A549 (cell line): ENCODE measurements at regions not wholly inside any gene's neighbourhood (a gene's known extent, or its start where the extent isn't known, plus 50 kb on each side); places are given as distances from the start of the nearest gene placed in this dataset.

Experiments
- ATAC-seq, 2 experiments: fragments of 200-7000 bp in 1 of 2; fragments of >200 bp in 1 of 2; cut with Nextera tagmentation in 1 of 2; cut with Tn5 transposase in 1 of 2; 3 replicates each; pipeline versions ENCODE4 v1.8.0 to v1.9.1; 2018 to 2020; ENCODE audit warnings: mild to moderate bottlenecking in 1 of 2, moderate library complexity in 1 of 2
- CTCF ChIA-PET: fragments of 300-600 bp; sonication (Branson Sonifier 250); formaldehyde crosslinking; extraction: SDS; loops from one replicate; lab custom pipeline; 2021; ENCODE audit warnings: antibody characterized with exemption, inconsistent platforms; lab: Yijun Ruan, JAX
- POLR2A ChIA-PET: fragments of 350-600 bp; formaldehyde crosslinking; extraction: SDS; loops from one replicate; lab custom pipeline; 2021; ENCODE audit warnings: antibody characterized with exemption, inconsistent platforms; lab: Yijun Ruan, JAX
- DNase-seq, 2 experiments: peaks; one replicate each; pipeline versions ENCODE4 v3.0.0 to v3.0.0-alpha.2; 2011 to 2016; ENCODE audit warnings: low read depth in 1 of 2, low spot score in 1 of 2
- FAIRE-seq: peaks from 2 replicates; lab custom pipeline; 2011; peaks lifted over from hg19 to GRCh38; lab: Jason Lieb, UNC
- H3K27ac ChIP-seq, 2 experiments: fragments of >200 bp; sonication (Bioruptor Twin); formaldehyde crosslinking; 3 replicates each; pipeline ENCODE4 v1.5.1; 2016 to 2017
- H3K4me1 ChIP-seq: fragments of >200 bp; sonication (Bioruptor Twin); formaldehyde crosslinking; 3 replicates; pipeline ENCODE4 v1.6.1; 2016
- H3K4me2 ChIP-seq: fragments of >200 bp; sonication (Bioruptor Twin); formaldehyde crosslinking; 3 replicates; pipeline ENCODE4 v1.6.1; 2016
- H3K4me3 ChIP-seq: fragments of >200 bp; sonication (Bioruptor Twin); formaldehyde crosslinking; 3 replicates; pipeline ENCODE4 v1.5.1; 2016
- H3K9me3 ChIP-seq: fragments of >200 bp; sonication (Bioruptor Twin); formaldehyde crosslinking; 3 replicates; pipeline ENCODE4 v1.6.1; 2016
- BCL3 ChIP-seq: fragments of >200 bp; sonication (Bioruptor Twin); formaldehyde crosslinking; IDR thresholded peaks from 3 replicates; pipeline ENCODE4 v1.6.1; 2016
- BHLHE40 ChIP-seq: IDR thresholded peaks from 2 replicates; pipeline ENCODE4 v1.6.1; 2012; ENCODE audit warnings: low read depth, low read length, inconsistent platforms
- CBX2 ChIP-seq: fragments of 200-600 bp; sonication (generic); IDR thresholded peaks from 2 replicates; pipeline ENCODE4 v1.6.1; 2016; ENCODE audit warnings: low read depth, mild to moderate bottlenecking, borderline replicate concordance
- CBX8 ChIP-seq: fragments of 200-600 bp; sonication (generic); IDR thresholded peaks from 2 replicates; pipeline ENCODE4 v1.6.1; 2016
- CEBPB ChIP-seq, 2 experiments: fragments of >200 bp in 1 of 2; sonication (Bioruptor Twin) in 1 of 2; formaldehyde crosslinking in 1 of 2; IDR thresholded peaks; 2 replicates each; pipeline ENCODE4 v1.6.1; 2012 to 2016
- EP300 ChIP-seq, 2 experiments: fragments of >200 bp; sonication (Bioruptor Twin); formaldehyde crosslinking; IDR thresholded peaks; 2 replicates in 1 of 2; 3 replicates in 1 of 2; pipeline ENCODE4 v1.6.1; 2016 to 2017
- FOSL2 ChIP-seq, 2 experiments: fragments of 450-650 bp in 1 of 2; fragments of >200 bp in 1 of 2; sonication (Bioruptor Twin) in 1 of 2; formaldehyde crosslinking; IDR thresholded peaks; 2 replicates each; pipeline versions ENCODE4 v1.5.0 to v1.6.1; 2016 to 2020; ENCODE audit warnings: mild to moderate bottlenecking in 1 of 2, moderate library complexity in 1 of 2
- GATA3 ChIP-seq: IDR thresholded peaks from 2 replicates; pipeline ENCODE4 v1.6.1; 2012; ENCODE audit warnings: borderline replicate concordance
- HEYL ChIP-seq: fragments of 250-450 bp; sonication (Bioruptor Pico); IDR thresholded peaks from 2 replicates; pipeline ENCODE4 v1.8.0; 2021; ENCODE audit warnings: mild to moderate bottlenecking, moderate library complexity
- HMGXB4 ChIP-seq: fragments of 250-450 bp; sonication (Bioruptor Pico); IDR thresholded peaks from 2 replicates; pipeline ENCODE4 v1.5.0; 2021; ENCODE audit warnings: mild to moderate bottlenecking, moderate library complexity, borderline replicate concordance
- HOXA7 ChIP-seq: fragments of 250-450 bp; sonication (Bioruptor Pico); IDR thresholded peaks from 2 replicates; pipeline ENCODE4 v1.5.0; 2020; ENCODE audit warnings: mild to moderate bottlenecking, moderate library complexity
- HOXB13 ChIP-seq: fragments of 250-450 bp; sonication (Bioruptor Pico); IDR thresholded peaks from 2 replicates; pipeline ENCODE4 v1.5.0; 2020; ENCODE audit warnings: low read depth, mild to moderate bottlenecking, moderate library complexity
- HOXB5 ChIP-seq: fragments of 250-450 bp; sonication (Bioruptor Pico); IDR thresholded peaks from 2 replicates; pipeline ENCODE4 v1.5.0; 2020; ENCODE audit warnings: mild to moderate bottlenecking, moderate library complexity
- JUN ChIP-seq, 2 experiments: fragments of >200 bp; sonication (Bioruptor Twin); formaldehyde crosslinking; IDR thresholded peaks; 2 replicates in 1 of 2; 3 replicates in 1 of 2; pipeline ENCODE4 v1.6.1; 2016 to 2017
- JUNB ChIP-seq: fragments of >200 bp; sonication (Bioruptor Twin); formaldehyde crosslinking; IDR thresholded peaks from 2 replicates; pipeline ENCODE4 v1.6.1; 2016
- POLR2A ChIP-seq: IDR thresholded peaks from 2 replicates; pipeline ENCODE4 v1.6.1; 2012; ENCODE audit warnings: mild to moderate bottlenecking, low read length
- RFX5 ChIP-seq: fragments of 450-650 bp; IDR thresholded peaks from 2 replicates; pipeline ENCODE4 v1.7.1; 2014; ENCODE audit warnings: antibody characterized with exemption, mild to moderate bottlenecking, moderate library complexity
- SMC3 ChIP-seq: fragments of >200 bp; sonication (Bioruptor Twin); formaldehyde crosslinking; IDR thresholded peaks from 3 replicates; pipeline ENCODE4 v1.6.1; 2018; ENCODE audit warnings: inconsistent platforms
- TFCP2L1 ChIP-seq: fragments of 250-450 bp; sonication (Bioruptor Pico); IDR thresholded peaks from 2 replicates; pipeline ENCODE4 v1.5.0; 2021; ENCODE audit warnings: mild to moderate bottlenecking
- WGBS: methylation state at CpG from one replicate; pipeline ENCODE4 v1.1.6; 2017; ENCODE audit errors: missing lambda C conversion rate; 5-methylcytosine and 5-hydroxymethylcytosine counted together
- TF ChIP-seq, protein P1 (sequence below): fragments of 200-600 bp; sonication (generic); IDR thresholded peaks from 2 replicates; pipeline ENCODE4 v1.6.1; 2016; ENCODE audit warnings: antibody characterized with exemption, mild to moderate bottlenecking, moderate library complexity
- TF ChIP-seq, protein P2 (sequence below): IDR thresholded peaks from 2 replicates; pipeline ENCODE4 v1.6.1; 2012
- TF ChIP-seq, protein P3 (sequence below): IDR thresholded peaks from 2 replicates; pipeline ENCODE4 v1.6.1; 2012
- TF ChIP-seq, protein P4 (sequence below): fragments of 250-450 bp; sonication (Bioruptor Pico); IDR thresholded peaks from 2 replicates; pipeline ENCODE4 v1.5.0; 2020; ENCODE audit warnings: low read depth, mild to moderate bottlenecking, moderate library complexity

- DNase-seq (no peak), FAIRE-seq (no peak), ATAC-seq (no peak)
- ChIA-PET CTCF (interaction anchor here (0.7 to 3.3 kb wide), 3 partner anchors 15 to 301 kb away, joined by 3 to 17 read pairs (median 3); no protein-coding TSS in a partner anchor), POLR2A (no interaction called here)
- Histone ChIP-seq H3K27ac (no peak overlapping the region), H3K4me2 (no peak overlapping the region), H3K9me3 (no peaks in the 10 kb centered on the region), H3K4me3 (no peak overlapping the region), H3K4me1 (no peaks in the 10 kb centered on the region)
- no peak for TF ChIP-seq GATA3
- TF ChIP-seq BHLHE40 = no peak
- no peak for TF ChIP-seq FOSL2 (IDR thresholded peaks at IDR 0.05)
- no peak for TF ChIP-seq FOSL2 (CRISPR knock-in tag; IDR thresholded peaks at IDR 0.05)
- no peak for TF ChIP-seq POLR2A
- TF ChIP-seq, protein P1, sequence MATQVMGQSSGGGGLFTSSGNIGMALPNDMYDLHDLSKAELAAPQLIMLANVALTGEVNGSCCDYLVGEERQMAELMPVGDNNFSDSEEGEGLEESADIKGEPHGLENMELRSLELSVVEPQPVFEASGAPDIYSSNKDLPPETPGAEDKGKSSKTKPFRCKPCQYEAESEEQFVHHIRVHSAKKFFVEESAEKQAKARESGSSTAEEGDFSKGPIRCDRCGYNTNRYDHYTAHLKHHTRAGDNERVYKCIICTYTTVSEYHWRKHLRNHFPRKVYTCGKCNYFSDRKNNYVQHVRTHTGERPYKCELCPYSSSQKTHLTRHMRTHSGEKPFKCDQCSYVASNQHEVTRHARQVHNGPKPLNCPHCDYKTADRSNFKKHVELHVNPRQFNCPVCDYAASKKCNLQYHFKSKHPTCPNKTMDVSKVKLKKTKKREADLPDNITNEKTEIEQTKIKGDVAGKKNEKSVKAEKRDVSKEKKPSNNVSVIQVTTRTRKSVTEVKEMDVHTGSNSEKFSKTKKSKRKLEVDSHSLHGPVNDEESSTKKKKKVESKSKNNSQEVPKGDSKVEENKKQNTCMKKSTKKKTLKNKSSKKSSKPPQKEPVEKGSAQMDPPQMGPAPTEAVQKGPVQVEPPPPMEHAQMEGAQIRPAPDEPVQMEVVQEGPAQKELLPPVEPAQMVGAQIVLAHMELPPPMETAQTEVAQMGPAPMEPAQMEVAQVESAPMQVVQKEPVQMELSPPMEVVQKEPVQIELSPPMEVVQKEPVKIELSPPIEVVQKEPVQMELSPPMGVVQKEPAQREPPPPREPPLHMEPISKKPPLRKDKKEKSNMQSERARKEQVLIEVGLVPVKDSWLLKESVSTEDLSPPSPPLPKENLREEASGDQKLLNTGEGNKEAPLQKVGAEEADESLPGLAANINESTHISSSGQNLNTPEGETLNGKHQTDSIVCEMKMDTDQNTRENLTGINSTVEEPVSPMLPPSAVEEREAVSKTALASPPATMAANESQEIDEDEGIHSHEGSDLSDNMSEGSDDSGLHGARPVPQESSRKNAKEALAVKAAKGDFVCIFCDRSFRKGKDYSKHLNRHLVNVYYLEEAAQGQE = no peak
- TF ChIP-seq, protein P2, sequence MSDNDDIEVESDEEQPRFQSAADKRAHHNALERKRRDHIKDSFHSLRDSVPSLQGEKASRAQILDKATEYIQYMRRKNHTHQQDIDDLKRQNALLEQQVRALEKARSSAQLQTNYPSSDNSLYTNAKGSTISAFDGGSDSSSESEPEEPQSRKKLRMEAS = no peak
- TF ChIP-seq EP300 (IDR thresholded peaks at IDR 0.05) = no peak
- no peak for TF ChIP-seq CEBPB (IDR thresholded peaks at IDR 0.05)
- TF ChIP-seq TFCP2L1 = no peak
- no peak for TF ChIP-seq HOXB5
- TF ChIP-seq, protein P3, sequence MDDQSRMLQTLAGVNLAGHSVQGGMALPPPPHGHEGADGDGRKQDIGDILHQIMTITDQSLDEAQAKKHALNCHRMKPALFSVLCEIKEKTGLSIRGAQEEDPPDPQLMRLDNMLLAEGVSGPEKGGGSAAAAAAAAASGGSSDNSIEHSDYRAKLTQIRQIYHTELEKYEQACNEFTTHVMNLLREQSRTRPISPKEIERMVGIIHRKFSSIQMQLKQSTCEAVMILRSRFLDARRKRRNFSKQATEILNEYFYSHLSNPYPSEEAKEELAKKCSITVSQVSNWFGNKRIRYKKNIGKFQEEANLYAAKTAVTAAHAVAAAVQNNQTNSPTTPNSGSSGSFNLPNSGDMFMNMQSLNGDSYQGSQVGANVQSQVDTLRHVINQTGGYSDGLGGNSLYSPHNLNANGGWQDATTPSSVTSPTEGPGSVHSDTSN = no peak
- TF ChIP-seq HOXA7 = no peak
- WGBS = 44% methylated on average over 5 of the region's 5 CpGs
Observed at GRCh38 chr20:9918348-9918747, 79.5 kb upstream of the PAK5 start.

GRCh38 chr20:9916761-9917160 is 77.9 kb upstream of the PAK5 start:
- no peaks in the 10 kb centered on the region for H3K4me1 ChIP-seq
- H3K4me2 ChIP-seq = no peak overlapping the region
- H3K27ac ChIP-seq = no peak overlapping the region
- H3K4me3 ChIP-seq = no peak overlapping the region
- TF ChIP-seq, protein P4, sequence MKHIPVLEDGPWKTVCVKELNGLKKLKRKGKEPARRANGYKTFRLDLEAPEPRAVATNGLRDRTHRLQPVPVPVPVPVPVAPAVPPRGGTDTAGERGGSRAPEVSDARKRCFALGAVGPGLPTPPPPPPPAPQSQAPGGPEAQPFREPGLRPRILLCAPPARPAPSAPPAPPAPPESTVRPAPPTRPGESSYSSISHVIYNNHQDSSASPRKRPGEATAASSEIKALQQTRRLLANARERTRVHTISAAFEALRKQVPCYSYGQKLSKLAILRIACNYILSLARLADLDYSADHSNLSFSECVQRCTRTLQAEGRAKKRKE (CRISPR knock-in tag) = no peak
- TF ChIP-seq HEYL (no peak), RFX5 (no peak), HOXB13 (CRISPR knock-in tag) (no peak), SMC3 (no peak), HMGXB4 (CRISPR knock-in tag) (no peak), CBX2 (no peak), CBX8 (no peak), EP300 (IDR thresholded peaks at IDR 0.05) (no peak), JUNB (no peak), JUN (IDR thresholded peaks at IDR 0.05) (no peak), TFCP2L1 (no peak), BCL3 (no peak)
- TF ChIP-seq, protein P3 = no peak
- ATAC-seq = no peak
- no peaks in the 10 kb centered on the region for H3K9me3 ChIP-seq
- CTCF ChIA-PET = interaction anchor here (1.2 to 3.3 kb wide), 4 partner anchors 173 to 509 kb away, joined by 3 to 17 read pairs (median 4); no protein-coding TSS in a partner anchor
- no peak for DNase-seq
- no peak for FAIRE-seq
- POLR2A ChIA-PET = no interaction called here
- 35% methylated on average over 2 of the region's 2 CpGs for WGBS
